Heart right ventricle (tissue), 16 donors: ENCODE measurements at regions not wholly inside any gene's neighbourhood (a gene's known extent, or its start where the extent isn't known, plus 50 kb on each side); places are given as distances from the start of the nearest gene placed in this dataset.

Experiments
- ATAC-seq, 8 donors: fragments of 200-7000 bp; cut with Tn5 transposase; one replicate each; pipeline ENCODE4 v1.9.1; 2020; ENCODE audit warnings: mild to moderate bottlenecking in 8 of 8, moderate library complexity in 8 of 8, moderate number of reproducible peaks in 1 of 8
- DNase-seq, 2 donors: peaks; one replicate each; pipeline ENCODE4 v3.0.0-alpha.2; 2020
- H3K27ac ChIP-seq, 10 donors: fragments of 200-600 bp; sonication (generic) in 2 of 10; one replicate each; pipeline versions ENCODE4 v1.5.0 to v1.8.0; 2020 to 2022; ENCODE audit warnings: mild to moderate bottlenecking in 3 of 10
- H3K27me3 ChIP-seq, 7 donors: fragments of 200-600 bp; one replicate each; pipeline ENCODE4 v1.8.0; 2021 to 2022; ENCODE audit warnings: mild to moderate bottlenecking in 2 of 7
- H3K36me3 ChIP-seq, 9 donors: fragments of 200-600 bp; sonication (generic) in 1 of 9; one replicate each; pipeline versions ENCODE4 v1.5.0 to v1.8.0; 2020 to 2022; ENCODE audit warnings: mild to moderate bottlenecking in 2 of 9
- H3K4me1 ChIP-seq, 9 donors: fragments of 200-600 bp; sonication (generic) in 1 of 9; one replicate each; pipeline versions ENCODE4 v1.5.0 to v1.8.0; 2020 to 2022; ENCODE audit warnings: mild to moderate bottlenecking in 4 of 9
- H3K4me3 ChIP-seq, 10 donors: fragments of 200-600 bp; sonication (generic) in 2 of 10; one replicate each; pipeline versions ENCODE4 v1.5.0 to v1.8.0; 2020 to 2022; ENCODE audit warnings: mild to moderate bottlenecking in 7 of 10, moderate library complexity in 2 of 10
- H3K9me3 ChIP-seq, 11 donors: fragments of 200-600 bp in 10 of 11; sonication (generic) in 2 of 11; one replicate each; pipeline versions ENCODE4 v1.5.0 to v1.8.0; 2013 to 2022; ENCODE audit warnings: mild to moderate bottlenecking in 2 of 11, control low read depth in 1 of 11, moderate library complexity in 1 of 11
- CTCF ChIP-seq, 9 donors: fragments of 200-600 bp; sonication (generic) in 2 of 9; IDR thresholded peaks; one replicate each; pipeline versions ENCODE4 v1.5.0 to v1.8.0; 2021 to 2022; ENCODE audit warnings: antibody characterized with exemption in 9 of 9, mild to moderate bottlenecking in 5 of 9, moderate library complexity in 1 of 9
- WGBS, 2 donors: extraction: QIAGEN DNeasy Blood & Tissue Kit; methylation state at CpG; one replicate each; pipeline ENCODE4 v1.1.7; 2013; ENCODE audit warnings: inconsistent platforms in 1 of 2; 5-methylcytosine and 5-hydroxymethylcytosine counted together
- intact Hi-C, 10 donors: fragments of 100-400 bp; cut with DNase I; formaldehyde crosslinking; loops; one replicate each; pipeline versions ENCODE4 v1.11.1 to v1.14.2; 2022
- donor health status: Arrhythmogenic right ventricular cardiomyopathy.
- donor health status: ischemic (EF 13 %, LVEDD 7.1; RV severe dilation, severe dysfunction).
- donor health status: healthy with polysubstance abuse.
- donor health status: DM: no; HTN: yes; CAD: no.
- donor health status: DM: no; HTN: no; CAD: no.
- donor health status: ischemic (EF 25% LVEDD 6.9; RV normal size, moderate dysfunction).
- donor health status: ischemic (EF 25% LVEDD 5.7; RV mildly dilated, moderate dysfunction).
- donor health status: healthy.
- donor health status: DM: yes; HTN: yes; CAD: no.
- donor health status: Ischemic cardiomyopathy.
- donor health status: ischemic (EF 35%, LVEDD 5.7; RV mildly dilated, moderate dysfunction).
- donor health status: nonischemic (EF 11% LVEDD 7.7; RV severe dilation, severe dysfunction).
- donor health status: DM: yes; HTN: yes; CAD: no.
- donor health status: PGD.
- donor health status: ischemic (EF 29% LVEDD 5.4; RV normal size, mild dysfunction).
- donor health status: nonischemic (EF 23%, LVEDD 6.1; RV moderate dilation, normal function).

GRCh38 chr4:149987330-149988086, 90.7 kb upstream of the DCLK2 start:
- H3K9me3 ChIP-seq = no peaks in the 10 kb centered on the region
- H3K36me3 ChIP-seq = no peaks in the 10 kb centered on the region
- DNase-seq (no peak), ATAC-seq (peak in 1 of 8 donors; percentile 31)
- WGBS, 2 donors = 52 to 71% methylated on average over 4 of the region's 4 CpGs
- H3K4me3 ChIP-seq = no peak overlapping the region
- no peaks in the 10 kb centered on the region for H3K27me3 ChIP-seq
- H3K27ac ChIP-seq = peak overlapping the region in 2 of 10 donors; percentile 2 to 15
- no peak for TF ChIP-seq CTCF (IDR thresholded peaks at IDR 0.05)
- intact Hi-C loops = loop anchor here in 1 of 10 donors (10.0 kb wide), 1 partner anchor 877 kb away; no protein-coding TSS in a partner anchor
- peaks cover 0 to 18% (median 12%) of the 10 kb centered on the region in 9 donors for H3K4me1 ChIP-seq

DNA sequence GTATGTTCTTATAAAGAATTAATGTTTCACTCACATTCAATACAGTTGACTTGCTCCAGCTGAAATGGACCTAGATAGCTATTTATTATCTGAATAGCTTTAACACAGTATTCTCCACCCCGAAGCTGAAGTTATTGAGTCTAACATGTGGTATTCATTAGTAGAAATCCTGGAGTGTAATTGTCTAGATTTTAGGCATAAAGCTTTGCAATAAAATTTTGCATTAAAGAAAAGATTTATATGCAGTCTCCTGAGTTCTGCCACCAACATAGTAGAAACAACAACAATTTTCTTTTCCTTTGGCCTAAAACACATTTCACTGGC, 90.2 kb upstream of the DCLK2 start:
- Histone ChIP-seq H3K27ac (no peak overlapping the region), H3K4me3 (no peak overlapping the region), H3K9me3 (no peaks in the 10 kb centered on the region), H3K4me1 (peaks cover 0 to 18% (median 12%) of the 10 kb centered on the region in 9 donors), H3K36me3 (no peaks in the 10 kb centered on the region), H3K27me3 (no peaks in the 10 kb centered on the region)
- DNase-seq (no peak), ATAC-seq (no peak)
- intact Hi-C loops = loop anchor here in 1 of 10 donors (10.0 kb wide), 1 partner anchor 877 kb away; no protein-coding TSS in a partner anchor
- no peak for TF ChIP-seq CTCF (IDR thresholded peaks at IDR 0.05)
- 60 to 74% methylated on average over 1 of the region's 1 CpG for WGBS, 2 donors

- H3K9me3 ChIP-seq = no peaks in the 10 kb centered on the region
- intact Hi-C loops = loop anchor here in 3 of 10 donors (10.0 kb wide), 1 partner anchor 872 kb away; no protein-coding TSS in a partner anchor
- ATAC-seq (no peak), DNase-seq (no peak)
- no peaks in the 10 kb centered on the region for H3K36me3 ChIP-seq
- no peaks in the 10 kb centered on the region for H3K27me3 ChIP-seq
- H3K4me3 ChIP-seq = no peak overlapping the region
- H3K4me1 ChIP-seq = peaks cover 0 to 3% (median 0%) of the 10 kb centered on the region in 9 donors
- no peak for TF ChIP-seq CTCF (IDR thresholded peaks at IDR 0.05)
- no peak overlapping the region for H3K27ac ChIP-seq
Observed at GRCh38 chr4:149993030-149993429, 85.2 kb upstream of the DCLK2 start.

GRCh38 chr4:149995134-149995756, 83.0 kb upstream of the DCLK2 start:
- intact Hi-C loops = loop anchor here in 4 of 10 donors (5.0 to 10.0 kb wide), 2 partner anchors 247 to 870 kb away; no protein-coding TSS in a partner anchor
- ATAC-seq = no peak
- Histone ChIP-seq H3K4me3 (no peak overlapping the region), H3K4me1 (peaks cover 0 to 4% (median 0%) of the 10 kb centered on the region in 9 donors), H3K27ac (no peak overlapping the region), H3K27me3 (no peaks in the 10 kb centered on the region), H3K9me3 (no peaks in the 10 kb centered on the region), H3K36me3 (no peaks in the 10 kb centered on the region)
- 62 to 70% methylated on average over 1 of the region's 1 CpG for WGBS, 2 donors
- no peak for TF ChIP-seq CTCF (IDR thresholded peaks at IDR 0.05)
- no peak for DNase-seq
